ENCODE measurements at regions not wholly inside any gene's neighbourhood (a gene's known extent, or its start where the extent isn't known, plus 50 kb on each side); places are given as distances from the start of the nearest gene placed in this dataset.
"Not testable (repeated sequence)": the region's sequence is repeated elsewhere in the genome, so short reads cannot be mapped to it uniquely, and the experiment has no call there.

DNA sequence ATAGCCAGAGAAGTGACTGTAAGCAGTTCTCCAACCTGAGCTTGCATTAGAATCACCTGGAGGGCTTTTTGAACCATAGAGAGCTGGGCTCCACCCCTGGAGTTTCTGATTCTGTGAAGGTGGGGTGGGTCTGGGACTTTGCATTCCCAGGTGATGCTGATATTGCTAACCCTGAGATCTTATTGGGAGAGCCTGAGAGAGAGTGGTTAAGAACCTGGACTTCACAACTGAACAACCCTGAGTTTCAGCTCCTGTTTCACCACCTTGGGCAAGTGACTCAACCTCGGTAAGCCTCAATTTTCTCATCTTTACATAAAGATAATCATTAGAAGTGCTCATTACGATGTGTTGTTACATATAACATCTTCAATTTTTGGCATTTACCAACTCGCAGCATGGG, 498.6 kb downstream of the EBF1 start:
- DNase-seq = no peak

GRCh38 chr5:158600679-158601078, 499.0 kb downstream of the EBF1 start:
- no peak for DNase-seq

DNA sequence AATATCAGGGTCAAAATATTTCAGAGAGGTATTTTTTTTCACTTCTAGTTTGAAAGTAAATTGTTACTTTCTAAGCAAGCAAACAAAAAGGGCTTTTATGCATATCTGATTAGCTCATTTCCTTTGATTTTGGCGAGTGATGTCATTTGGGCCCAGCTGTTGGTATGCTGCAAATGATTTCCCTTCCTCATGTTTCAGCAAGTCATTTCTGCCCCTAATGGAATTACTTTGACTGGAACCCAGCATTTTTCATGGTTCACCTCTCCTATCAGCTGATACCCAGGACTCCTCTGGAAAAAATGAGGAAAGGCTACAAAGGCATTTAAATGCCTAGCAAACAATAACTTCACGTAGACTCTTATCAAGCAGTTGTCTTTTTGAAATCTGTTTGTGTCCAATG, 500.6 kb downstream of the EBF1 start:
- no peak for DNase-seq

- DNase-seq = no peak
Measured at GRCh38 chr5:158594595-158595242, 505.0 kb downstream of the EBF1 start.

DNA sequence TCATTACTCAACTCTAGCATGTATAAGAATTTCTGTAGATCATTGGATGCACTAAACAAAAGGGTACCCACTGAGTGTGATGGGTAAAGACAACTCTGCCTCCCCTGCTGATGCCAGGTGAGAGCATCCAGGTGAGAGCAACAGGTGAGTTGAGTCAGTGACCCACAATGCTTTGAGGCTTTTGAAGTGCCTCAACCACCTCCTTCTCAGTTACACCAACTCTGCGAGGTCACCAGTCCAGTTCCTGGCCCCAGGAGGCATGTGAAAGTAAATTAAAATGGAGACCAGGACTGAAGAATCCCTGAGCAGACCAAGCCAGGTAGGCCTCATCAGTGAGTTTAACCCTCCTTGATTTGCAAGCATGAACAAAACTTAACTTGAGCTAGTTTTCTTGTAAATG, 505.8 kb downstream of the EBF1 start:
- DNase-seq = no peak

- DNase-seq = no peak
Measured at GRCh38 chr5:158591301-158591863, 508.3 kb downstream of the EBF1 start.

DNA sequence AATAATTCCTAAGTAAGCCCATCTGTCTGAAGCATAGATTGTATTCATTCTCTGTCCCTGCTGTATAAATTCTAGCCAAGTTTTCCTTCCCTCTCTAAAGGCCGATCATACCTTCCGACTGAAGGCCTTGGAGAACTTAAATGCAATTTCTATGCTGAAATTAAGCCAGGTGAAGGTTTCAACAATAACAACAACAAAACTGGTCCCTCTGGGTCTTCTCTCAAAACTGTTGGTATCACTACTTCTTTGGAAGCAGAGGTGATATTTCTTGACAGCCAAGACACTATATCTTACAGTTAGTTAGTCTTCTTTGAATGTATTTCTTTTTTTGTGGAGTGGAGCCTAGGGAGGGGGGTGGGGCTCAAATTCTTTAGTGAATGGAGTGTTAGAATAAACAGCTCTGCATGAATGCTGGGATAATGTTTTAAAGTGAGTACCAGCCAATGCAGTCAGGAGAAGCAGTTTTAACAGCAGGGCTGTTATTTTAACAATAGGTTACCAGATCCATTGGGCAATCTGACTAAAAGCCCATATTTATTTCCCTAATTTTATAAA, 508.9 kb downstream of the EBF1 start:
- no peak for DNase-seq

DNA sequence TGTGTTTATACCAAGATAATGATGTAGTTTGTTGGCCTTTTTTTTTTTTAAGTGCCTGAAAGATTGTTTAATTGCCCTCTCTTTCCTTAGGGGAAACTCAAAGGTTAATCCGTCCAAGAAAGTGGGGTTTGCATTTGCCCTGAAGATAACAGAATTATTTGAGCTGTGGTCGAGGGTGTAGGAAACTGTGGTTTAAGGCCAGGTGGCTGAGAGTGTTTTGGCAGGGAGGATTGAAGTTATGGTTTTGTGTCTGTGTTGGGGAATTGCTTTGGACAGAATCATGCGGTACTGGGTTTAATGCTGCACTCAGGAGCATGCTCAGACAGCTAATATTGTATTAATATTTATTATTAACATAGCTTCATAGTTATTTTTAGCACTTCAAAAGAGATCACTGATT, 509.8 kb downstream of the EBF1 start:
- no peak for DNase-seq

- no peak for DNase-seq
Measured at GRCh38 chr5:158588617-158589016, 511.1 kb downstream of the EBF1 start.

GRCh38 chr5:158586054-158586453, 513.7 kb downstream of the EBF1 start:
- DNase-seq = no peak

GRCh38 chr5:158582669-158583068, 517.0 kb downstream of the EBF1 start:
- not testable (repeated sequence) for DNase-seq

GRCh38 chr5:158573829-158574228, 525.9 kb downstream of the EBF1 start:
- no peak for DNase-seq

DNA sequence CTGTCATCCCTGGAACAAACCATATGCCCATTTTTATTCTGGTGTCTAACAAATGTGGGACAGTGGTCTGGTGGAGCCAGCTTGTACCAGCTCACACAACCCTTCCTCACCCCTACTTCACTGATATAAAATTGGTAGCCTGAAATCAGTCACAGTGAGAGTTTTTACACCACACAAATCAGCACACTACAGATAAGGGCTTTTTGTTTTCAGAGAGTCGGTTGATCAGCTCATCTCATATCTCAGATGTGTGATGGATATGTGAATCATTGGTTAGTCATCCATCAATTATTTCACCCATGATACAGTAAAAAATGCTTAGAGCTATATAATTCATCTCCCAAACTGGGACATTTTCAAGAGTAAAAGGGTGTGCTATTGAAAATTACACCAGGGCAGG, 529.2 kb downstream of the EBF1 start:
- DNase-seq = no peak

GRCh38 chr5:158569534-158569933, 530.2 kb downstream of the EBF1 start:
- no peak for DNase-seq

DNA sequence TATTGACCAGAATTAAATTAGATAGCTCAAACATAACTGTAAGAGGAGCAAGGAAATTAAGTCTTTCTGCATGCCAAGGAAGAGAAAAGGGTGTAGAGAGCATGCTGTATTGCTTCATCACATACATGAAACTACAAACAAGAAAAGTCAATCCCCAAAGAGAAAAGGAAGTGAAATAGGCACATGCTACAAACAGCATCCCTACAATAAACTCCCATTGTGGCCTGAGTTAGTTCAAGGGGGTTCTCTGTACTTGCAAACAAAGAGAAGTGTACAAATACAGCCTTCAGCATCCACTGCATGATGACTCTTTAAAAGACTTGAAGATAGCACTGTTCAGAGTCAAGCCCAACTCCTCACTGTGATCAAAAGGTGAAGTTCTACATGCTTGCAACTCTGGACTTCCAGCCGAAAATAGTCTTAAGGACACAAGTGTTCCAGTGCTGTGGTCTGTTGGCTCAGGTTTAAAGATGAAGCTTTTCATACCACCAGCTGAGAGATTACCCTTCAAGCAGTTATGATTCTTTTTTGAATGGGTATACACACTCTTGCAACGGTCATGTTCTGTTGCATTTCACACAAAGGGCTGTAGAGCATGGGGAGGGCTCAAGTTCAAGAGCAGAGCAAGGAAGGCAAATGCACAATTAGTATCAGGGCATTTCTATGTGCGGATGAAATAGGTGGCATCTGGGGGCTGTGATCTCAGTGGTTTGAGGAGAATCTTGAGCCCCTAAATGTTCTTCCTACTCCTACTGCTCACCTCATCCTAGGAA, 534.5 kb downstream of the EBF1 start:
- no peak for DNase-seq

GRCh38 chr5:158563760-158564390, 535.8 kb downstream of the EBF1 start:
- DNase-seq = no peak

DNA sequence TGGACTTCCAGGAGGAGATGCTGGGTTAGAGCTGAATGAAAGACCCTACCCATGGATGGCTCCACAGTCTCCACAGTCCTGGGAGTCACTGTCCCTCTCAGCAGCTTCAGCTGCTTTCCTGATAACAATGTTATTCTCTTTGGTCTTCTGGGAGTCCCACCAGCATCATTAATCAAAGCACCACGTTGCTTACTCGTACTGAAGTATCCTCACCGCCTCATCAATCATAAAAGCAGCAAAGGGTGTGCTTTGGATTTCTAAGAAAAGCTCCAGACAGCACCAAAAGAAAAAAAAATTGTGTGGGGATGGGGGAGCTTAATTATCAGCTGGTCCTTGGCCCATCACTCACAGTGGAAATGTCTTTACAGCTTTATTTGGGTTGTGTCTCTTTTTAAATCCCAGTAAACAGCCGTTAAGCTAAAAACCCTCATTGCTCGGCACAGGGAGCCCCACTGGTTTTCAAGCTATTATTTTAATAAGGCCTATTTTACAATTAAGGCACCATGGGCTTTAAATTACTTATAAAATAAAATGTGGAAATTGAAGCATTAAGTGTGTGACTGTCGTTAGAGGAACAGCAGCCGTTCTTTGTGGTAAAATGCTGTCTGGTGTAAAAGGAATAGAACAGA, 538.0 kb downstream of the EBF1 start:
- no peak for DNase-seq

GRCh38 chr5:158560170-158560569, 539.5 kb downstream of the EBF1 start:
- no peak for DNase-seq

GRCh38 chr5:158559643-158560042, 540.1 kb downstream of the EBF1 start:
- no peak for DNase-seq

GRCh38 chr5:158559066-158559465, 540.6 kb downstream of the EBF1 start:
- DNase-seq = no peak

- no peak for DNase-seq
Measured at GRCh38 chr5:158553962-158554336, 545.8 kb downstream of the EBF1 start.

DNA sequence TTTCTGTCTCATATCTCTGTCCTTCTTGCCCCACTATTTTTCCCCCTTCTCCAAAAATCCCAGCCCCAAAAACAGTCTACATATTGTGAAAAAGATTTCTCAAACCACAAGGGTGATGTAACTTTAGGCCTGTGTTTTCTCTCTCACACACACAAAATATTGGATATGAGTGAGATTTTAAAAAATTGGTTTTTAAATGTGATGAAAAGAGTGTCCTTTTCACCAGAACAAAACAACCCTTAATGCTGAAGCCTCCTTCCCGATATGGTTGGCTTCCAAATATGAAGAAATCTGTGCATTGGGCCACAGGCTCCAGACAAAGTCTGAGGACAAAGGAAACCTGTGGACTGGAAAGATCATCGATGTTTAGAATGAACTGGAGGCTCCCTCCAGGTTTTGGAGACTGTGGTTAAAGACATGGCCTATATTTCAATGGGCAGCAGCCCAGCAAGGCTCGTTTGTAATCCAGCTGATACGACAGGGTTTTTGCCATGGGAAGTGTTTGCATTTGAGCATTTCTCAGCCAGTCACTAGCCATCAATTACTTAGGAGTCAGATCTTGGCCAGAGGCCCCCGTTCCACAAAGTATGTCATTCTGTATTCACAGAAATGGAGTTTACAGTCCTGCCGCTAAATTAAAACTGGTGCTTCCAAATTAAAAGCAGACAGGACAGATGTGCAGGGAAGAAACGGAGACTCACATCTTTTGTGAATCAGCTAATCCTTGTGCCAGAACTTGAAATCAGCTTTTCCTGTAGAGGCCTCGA, 546.3 kb downstream of the EBF1 start:
- no peak for DNase-seq
